OCI-LY1 (cell line): ENCODE measurements at regions not wholly inside any gene's neighbourhood (a gene's known extent, or its start where the extent isn't known, plus 50 kb on each side); places are given as distances from the start of the nearest gene placed in this dataset.

Experiments
- H2AFZ ChIP-seq: fragments of 200-600 bp; sonication (generic), shearing (Covaris generic); 2 replicates; pipeline ENCODE4 v1.6.0; 2014; ENCODE audit warnings: antibody characterized with exemption, mild to moderate bottlenecking, low read length
- H3F3A ChIP-seq: fragments of 200-600 bp; sonication (generic), shearing (Covaris generic); 2 replicates; pipeline ENCODE4 v1.6.0; 2014; ENCODE audit warnings: mild to moderate bottlenecking, antibody characterized with exemption, low read length, moderate library complexity; ENCODE audit not compliant: insufficient read depth
- H3K27ac ChIP-seq: fragments of 200-600 bp; sonication (generic); 2 replicates; pipeline ENCODE4 v1.5.1; 2014; ENCODE audit warnings: low read length, mixed run types, mild to moderate bottlenecking, low read depth; ENCODE audit not compliant: poor library complexity, severe bottlenecking
- H3K27me3 ChIP-seq: fragments of 200-600 bp; sonication (generic); 2 replicates; pipeline ENCODE4 v1.6.0; 2014; ENCODE audit warnings: antibody characterized with exemption, mild to moderate bottlenecking, low read length, moderate library complexity; ENCODE audit not compliant: insufficient read depth
- H3K36me3 ChIP-seq: fragments of 200-600 bp; sonication (generic); 2 replicates; pipeline ENCODE4 v1.6.1; 2014; ENCODE audit warnings: mild to moderate bottlenecking, antibody characterized with exemption, low read length, moderate library complexity, mixed read lengths; ENCODE audit not compliant: insufficient read depth
- H3K4me1 ChIP-seq: fragments of 200-600 bp; sonication (generic); 2 replicates; pipeline ENCODE4 v1.5.1; 2014; ENCODE audit warnings: mild to moderate bottlenecking, low read length, moderate library complexity; ENCODE audit not compliant: insufficient read depth, severe bottlenecking
- H3K4me2 ChIP-seq: fragments of 200-600 bp; sonication (generic), shearing (Covaris generic); 2 replicates; pipeline ENCODE4 v1.6.1; 2014; ENCODE audit warnings: low read length
- H3K4me3 ChIP-seq: fragments of 200-600 bp; sonication (generic); 2 replicates; pipeline ENCODE4 v1.5.1; 2014; ENCODE audit warnings: low read length, low read depth, mild to moderate bottlenecking, mixed read lengths; ENCODE audit not compliant: poor library complexity, severe bottlenecking
- H3K79me2 ChIP-seq: fragments of 200-600 bp; shearing (Covaris generic); 2 replicates; pipeline ENCODE4 v1.6.1; 2016; ENCODE audit warnings: mixed run types, low read length, mixed read lengths; ENCODE audit not compliant: insufficient read depth
- H3K9ac ChIP-seq: fragments of 200-600 bp; sonication (generic), shearing (Covaris generic); 2 replicates; pipeline ENCODE4 v1.6.1; 2014; ENCODE audit warnings: mild to moderate bottlenecking, low read length, mixed read lengths
- H3K9me2 ChIP-seq: fragments of 200-600 bp; sonication (generic), shearing (Covaris generic); 2 replicates; pipeline ENCODE4 v1.6.1; 2014; ENCODE audit warnings: low read depth, mild to moderate bottlenecking, low read length, mixed read lengths
- H3K9me3 ChIP-seq: fragments of 200-600 bp; shearing (Covaris generic); 2 replicates; pipeline ENCODE4 v1.6.1; 2014; ENCODE audit warnings: low read length, mixed read lengths
- H4K20me1 ChIP-seq: fragments of 200-600 bp; sonication (generic), shearing (Covaris generic); 2 replicates; pipeline ENCODE4 v1.6.0; 2016; ENCODE audit warnings: mild to moderate bottlenecking, low read length; ENCODE audit not compliant: insufficient read depth
- CTCF ChIP-seq: fragments of 200-600 bp; sonication (generic), shearing (Covaris generic); IDR thresholded peaks from 2 replicates; pipeline ENCODE4 v1.5.1; 2017; ENCODE audit warnings: mild to moderate bottlenecking, antibody characterized with exemption, low read length, moderate library complexity, mixed read lengths
- EZH2 ChIP-seq: fragments of 200-600 bp; sonication (generic), shearing (Covaris generic); IDR thresholded peaks from 2 replicates; pipeline ENCODE4 v1.8.0; 2017; ENCODE audit warnings: borderline replicate concordance, mixed run types, mild to moderate bottlenecking, antibody characterized with exemption, low read length, moderate library complexity, mixed read lengths

GRCh38 chr13:79740991-79741390, 260.0 kb downstream of the NDFIP2 start:
- Histone ChIP-seq H3K27me3 (no peaks in the 10 kb centered on the region), H3K4me1 (no peaks in the 10 kb centered on the region), H3K9me3 (no peaks in the 10 kb centered on the region), H3K9ac (no peak overlapping the region), H2AFZ (no peak overlapping the region), H4K20me1 (no peaks in the 10 kb centered on the region), H3K9me2 (no peaks in the 10 kb centered on the region), H3K79me2 (no peaks in the 10 kb centered on the region), H3K4me3 (no peak overlapping the region), H3K4me2 (no peak overlapping the region), H3F3A (no peaks in the 10 kb centered on the region), H3K36me3 (no peaks in the 10 kb centered on the region), H3K27ac (no peak overlapping the region)
- no peak for TF ChIP-seq CTCF
- no peak for TF ChIP-seq EZH2

GRCh38 chr13:79736356-79736755, 255.4 kb downstream of the NDFIP2 start:
- Histone ChIP-seq H3K4me2 (no peak overlapping the region), H3K36me3 (no peaks in the 10 kb centered on the region), H3K9ac (no peak overlapping the region), H3K9me3 (no peaks in the 10 kb centered on the region), H4K20me1 (no peaks in the 10 kb centered on the region), H3K27me3 (no peaks in the 10 kb centered on the region), H3F3A (no peaks in the 10 kb centered on the region), H3K9me2 (no peaks in the 10 kb centered on the region), H3K27ac (no peak overlapping the region), H3K4me1 (no peaks in the 10 kb centered on the region), H3K4me3 (no peak overlapping the region), H3K79me2 (no peaks in the 10 kb centered on the region), H2AFZ (no peak overlapping the region)
- TF ChIP-seq CTCF (no peak), EZH2 (no peak)

- Histone ChIP-seq H2AFZ (no peak overlapping the region), H3K36me3 (no peaks in the 10 kb centered on the region), H3K4me2 (no peak overlapping the region), H3K4me1 (no peaks in the 10 kb centered on the region), H3K27ac (no peak overlapping the region), H3K4me3 (no peak overlapping the region), H3K9me2 (no peaks in the 10 kb centered on the region), H3K27me3 (no peaks in the 10 kb centered on the region), H3F3A (no peaks in the 10 kb centered on the region), H3K79me2 (no peaks in the 10 kb centered on the region), H4K20me1 (no peaks in the 10 kb centered on the region), H3K9ac (no peak overlapping the region), H3K9me3 (no peaks in the 10 kb centered on the region)
- TF ChIP-seq EZH2 (no peak), CTCF (no peak)
Measured at GRCh38 chr13:79735228-79735627, 254.3 kb downstream of the NDFIP2 start.
